IPS-18a (cell line): ENCODE measurements at regions not wholly inside any gene's neighbourhood (a gene's known extent, or its start where the extent isn't known, plus 50 kb on each side); places are given as distances from the start of the nearest gene placed in this dataset.

Experiments
- H3K27ac ChIP-seq: one replicate; pipeline ENCODE4 v1.5.1; 2013; ENCODE audit warnings: low read length
- H3K27me3 ChIP-seq: one replicate; pipeline ENCODE4 v1.6.1; 2013; ENCODE audit warnings: mild to moderate bottlenecking, low read length; ENCODE audit not compliant: control insufficient read depth, insufficient read depth
- H3K36me3 ChIP-seq: one replicate; pipeline ENCODE4 v1.6.1; 2013; ENCODE audit warnings: low read depth, low read length; ENCODE audit not compliant: control insufficient read depth
- H3K4me1 ChIP-seq: one replicate; pipeline ENCODE4 v1.6.1; 2013; ENCODE audit warnings: low read depth, low read length; ENCODE audit not compliant: control insufficient read depth
- H3K4me3 ChIP-seq: one replicate; pipeline ENCODE4 v1.5.1; 2013; ENCODE audit warnings: low read length
- H3K9ac ChIP-seq: one replicate; pipeline ENCODE4 v1.6.1; 2013; ENCODE audit warnings: mild to moderate bottlenecking, low read length, moderate library complexity
- H3K9me3 ChIP-seq: one replicate; pipeline ENCODE4 v1.6.1; 2013; ENCODE audit warnings: low read depth, low read length; ENCODE audit not compliant: control insufficient read depth

DNA sequence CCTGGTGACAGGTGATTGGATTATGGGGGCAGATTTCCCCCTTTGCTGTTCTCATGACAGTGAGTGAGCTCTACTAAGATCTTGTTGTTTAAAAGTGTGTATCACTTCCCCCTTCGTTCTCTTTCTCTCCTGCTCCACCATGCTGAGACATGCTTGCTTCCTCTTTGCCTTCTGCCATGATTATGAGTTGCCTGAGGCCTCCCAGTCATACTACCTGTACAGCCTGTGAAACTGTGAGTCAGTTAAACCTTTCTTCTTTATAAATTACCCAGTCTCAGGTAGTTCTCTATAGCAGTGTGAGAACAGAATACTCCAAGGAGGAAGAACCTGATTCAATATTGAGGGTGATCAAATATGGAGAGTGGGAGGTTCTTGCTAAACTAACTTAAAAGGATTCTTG, 724.9 kb downstream of the DOK5 start:
- Histone ChIP-seq H3K36me3 (no peaks in the 10 kb centered on the region), H3K9me3 (no peaks in the 10 kb centered on the region), H3K4me1 (no peaks in the 10 kb centered on the region), H3K4me3 (no peak overlapping the region), H3K27ac (no peak overlapping the region), H3K9ac (no peak overlapping the region), H3K27me3 (no peaks in the 10 kb centered on the region)

- H3K4me3 ChIP-seq: no peak overlapping the region
- no peak overlapping the region for H3K27ac ChIP-seq
- no peaks in the 10 kb centered on the region for H3K9me3 ChIP-seq
- H3K36me3 ChIP-seq: no peaks in the 10 kb centered on the region
- no peaks in the 10 kb centered on the region for H3K4me1 ChIP-seq
- no peaks in the 10 kb centered on the region for H3K27me3 ChIP-seq
- H3K9ac ChIP-seq: no peak overlapping the region
Observed at GRCh38 chr20:55194947-55195346, 719.6 kb downstream of the DOK5 start.

GRCh38 chr20:55186228-55186627, 710.8 kb downstream of the DOK5 start:
- H3K27me3 ChIP-seq: no peaks in the 10 kb centered on the region
- H3K9ac ChIP-seq: no peak overlapping the region
- no peak overlapping the region for H3K4me3 ChIP-seq
- H3K4me1 ChIP-seq: no peaks in the 10 kb centered on the region
- H3K36me3 ChIP-seq: no peaks in the 10 kb centered on the region
- H3K9me3 ChIP-seq: no peaks in the 10 kb centered on the region
- no peak overlapping the region for H3K27ac ChIP-seq

DNA sequence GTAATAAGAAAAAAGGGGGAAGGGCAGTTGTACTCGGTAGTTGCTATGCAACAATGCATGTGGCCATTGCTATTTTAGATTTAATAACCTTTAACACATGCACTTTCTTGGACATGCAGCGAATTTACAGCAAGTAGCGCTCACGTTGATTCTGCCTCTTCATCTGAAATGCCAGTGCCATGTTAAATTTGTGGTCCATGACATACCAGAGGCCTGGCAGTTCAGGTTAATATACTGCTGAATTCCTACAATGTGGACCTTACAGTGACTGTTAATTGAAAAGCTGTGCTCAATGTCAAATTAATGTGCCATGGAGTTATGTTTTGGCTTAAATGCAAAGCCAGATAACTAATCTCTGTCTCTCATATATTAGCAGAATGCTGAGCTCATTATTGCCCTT, 699.7 kb downstream of the DOK5 start:
- no peaks in the 10 kb centered on the region for H3K4me1 ChIP-seq
- H3K9ac ChIP-seq: no peak overlapping the region
- H3K4me3 ChIP-seq: no peak overlapping the region

DNA sequence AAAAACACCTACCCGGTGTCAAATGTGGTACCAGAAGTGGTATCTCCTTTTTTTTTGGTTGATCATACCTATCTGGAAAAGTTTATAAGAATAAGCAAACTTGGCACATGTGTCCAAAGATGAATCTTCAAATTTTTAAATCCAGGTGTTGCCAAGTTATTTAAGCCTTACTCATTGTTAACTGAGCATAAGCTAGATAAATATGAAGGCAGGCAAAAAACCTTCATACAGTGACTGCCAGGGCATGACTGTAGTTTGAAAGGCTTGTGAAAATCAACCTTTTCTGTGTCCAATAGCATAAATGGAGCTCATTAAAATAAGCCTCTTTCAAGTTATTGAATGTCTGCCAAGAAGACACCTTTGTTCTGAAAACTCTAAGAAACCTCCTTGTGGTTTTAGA, 699.2 kb downstream of the DOK5 start:
- no peak overlapping the region for H3K9ac ChIP-seq
- H3K4me1 ChIP-seq: no peaks in the 10 kb centered on the region
- no peaks in the 10 kb centered on the region for H3K9me3 ChIP-seq
- no peaks in the 10 kb centered on the region for H3K36me3 ChIP-seq
- no peak overlapping the region for H3K27ac ChIP-seq
- no peaks in the 10 kb centered on the region for H3K27me3 ChIP-seq
- no peak overlapping the region for H3K4me3 ChIP-seq

More for the DNA sequence above, 699.7 kb downstream of the DOK5 start:
- Histone ChIP-seq H3K36me3 (no peaks in the 10 kb centered on the region), H3K27ac (no peak overlapping the region), H3K27me3 (no peaks in the 10 kb centered on the region), H3K9me3 (no peaks in the 10 kb centered on the region)

- no peak overlapping the region for H3K4me3 ChIP-seq
- no peaks in the 10 kb centered on the region for H3K9me3 ChIP-seq
- no peaks in the 10 kb centered on the region for H3K36me3 ChIP-seq
- no peaks in the 10 kb centered on the region for H3K4me1 ChIP-seq
- H3K27ac ChIP-seq: no peak overlapping the region
- no peaks in the 10 kb centered on the region for H3K27me3 ChIP-seq
- no peak overlapping the region for H3K9ac ChIP-seq
Observed at GRCh38 chr20:55174172-55174571, 698.8 kb downstream of the DOK5 start.

- no peaks in the 10 kb centered on the region for H3K4me1 ChIP-seq
- no peak overlapping the region for H3K27ac ChIP-seq
- H3K4me3 ChIP-seq: no peak overlapping the region
- H3K9ac ChIP-seq: no peak overlapping the region
- no peaks in the 10 kb centered on the region for H3K27me3 ChIP-seq
- H3K9me3 ChIP-seq: no peaks in the 10 kb centered on the region
- no peaks in the 10 kb centered on the region for H3K36me3 ChIP-seq
Observed at GRCh38 chr20:55173601-55174000, 698.2 kb downstream of the DOK5 start.

DNA sequence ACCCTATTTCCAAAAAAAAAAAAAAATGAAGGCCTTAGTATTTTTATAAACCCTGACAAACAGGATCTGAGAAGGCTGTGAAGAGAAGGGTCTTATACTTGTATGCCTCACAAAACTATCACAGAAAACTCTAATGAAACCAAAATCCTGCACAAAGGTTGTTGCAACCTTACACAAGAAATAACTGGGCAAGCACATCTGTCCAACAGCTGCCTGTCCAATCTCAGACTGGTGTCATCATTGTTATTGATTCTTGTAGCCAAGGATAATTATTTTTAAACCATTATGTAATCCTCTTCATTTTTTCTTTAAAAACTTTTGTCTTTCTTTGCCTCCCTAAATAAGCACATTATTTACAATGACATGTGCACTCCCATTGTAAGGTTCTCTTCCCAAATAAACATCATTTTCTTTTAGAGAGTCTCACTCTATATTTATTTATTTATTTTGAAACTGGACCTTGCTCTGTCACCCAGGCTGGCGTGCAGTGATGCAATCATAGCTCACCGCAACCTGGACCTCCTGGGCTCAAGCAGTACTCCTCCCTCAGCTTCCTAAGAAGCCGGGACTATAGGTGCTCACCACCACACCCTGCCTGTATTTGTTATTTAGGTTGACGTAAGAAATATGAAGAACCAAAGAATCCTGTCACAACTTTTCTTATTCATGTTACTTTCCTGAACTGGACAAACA, 697.1 kb downstream of the DOK5 start:
- Histone ChIP-seq H3K9ac (no peak overlapping the region), H3K36me3 (no peaks in the 10 kb centered on the region), H3K9me3 (no peaks in the 10 kb centered on the region), H3K27ac (no peak overlapping the region), H3K4me3 (no peak overlapping the region), H3K27me3 (peaks cover 3% of the 10 kb centered on the region), H3K4me1 (peaks cover 2% of the 10 kb centered on the region)

DNA sequence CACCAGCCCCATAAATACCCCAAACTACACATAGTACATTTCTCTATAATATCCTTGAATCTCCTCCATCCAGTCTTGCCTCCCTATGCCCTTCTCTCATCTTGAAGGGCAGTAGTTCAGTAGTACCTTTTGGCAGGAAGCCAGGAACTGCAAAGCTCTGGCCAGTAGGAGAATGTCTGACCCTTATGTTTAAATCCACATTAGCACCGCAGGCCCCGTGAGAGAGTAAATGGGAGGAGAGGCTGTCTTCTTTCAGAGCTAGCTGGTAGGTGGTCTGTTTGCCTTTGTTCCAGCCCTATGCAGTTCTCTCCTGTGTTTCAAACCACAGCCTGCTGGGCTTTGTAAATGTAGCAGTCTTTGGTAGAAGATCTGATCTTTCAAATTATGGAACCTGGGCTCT, 690.7 kb downstream of the DOK5 start:
- H3K36me3 ChIP-seq: no peaks in the 10 kb centered on the region
- peaks cover 4% of the 10 kb centered on the region for H3K27me3 ChIP-seq
- peaks cover 21% of the 10 kb centered on the region for H3K4me1 ChIP-seq
- no peak overlapping the region for H3K27ac ChIP-seq
- no peak overlapping the region for H3K9ac ChIP-seq
- H3K4me3 ChIP-seq: no peak overlapping the region
- H3K9me3 ChIP-seq: no peaks in the 10 kb centered on the region

- H3K27me3 ChIP-seq: no peaks in the 10 kb centered on the region
- no peak overlapping the region for H3K9ac ChIP-seq
- no peaks in the 10 kb centered on the region for H3K36me3 ChIP-seq
- H3K4me3 ChIP-seq: no peak overlapping the region
- no peak overlapping the region for H3K27ac ChIP-seq
- no peaks in the 10 kb centered on the region for H3K9me3 ChIP-seq
- peaks cover 6% of the 10 kb centered on the region for H3K4me1 ChIP-seq
Observed at GRCh38 chr20:55160996-55161395, 685.6 kb downstream of the DOK5 start.

DNA sequence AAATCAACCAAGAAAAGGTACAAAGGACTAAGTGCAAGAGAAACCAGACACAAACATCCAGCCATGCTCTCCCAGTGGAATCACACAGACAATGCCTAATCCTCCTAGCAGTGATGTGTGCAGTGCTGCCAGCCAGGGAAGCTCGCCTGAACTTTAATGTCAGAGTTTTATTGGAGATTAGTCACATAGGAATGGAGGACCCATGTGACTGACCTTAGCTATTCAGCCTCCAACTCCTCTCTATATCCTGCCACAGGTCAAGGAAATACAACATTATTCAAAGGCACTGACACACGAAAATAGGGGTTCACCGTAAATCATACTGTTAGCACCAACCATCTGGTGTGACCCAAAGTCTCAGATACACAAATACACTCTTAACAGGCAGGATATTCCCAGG, 684.6 kb downstream of the DOK5 start:
- Histone ChIP-seq H3K9me3 (no peaks in the 10 kb centered on the region), H3K4me3 (no peak overlapping the region), H3K27me3 (no peaks in the 10 kb centered on the region), H3K4me1 (no peaks in the 10 kb centered on the region), H3K9ac (no peak overlapping the region), H3K27ac (no peak overlapping the region), H3K36me3 (no peaks in the 10 kb centered on the region)

- Histone ChIP-seq H3K36me3 (no peaks in the 10 kb centered on the region), H3K4me1 (no peaks in the 10 kb centered on the region), H3K9me3 (no peaks in the 10 kb centered on the region), H3K27me3 (no peaks in the 10 kb centered on the region), H3K9ac (no peak overlapping the region), H3K4me3 (no peak overlapping the region), H3K27ac (no peak overlapping the region)
Observed at GRCh38 chr20:55159230-55159629, 683.8 kb downstream of the DOK5 start.
